BJ (cell line): ENCODE measurements at regions not wholly inside any gene's neighbourhood (a gene's known extent, or its start where the extent isn't known, plus 50 kb on each side); places are given as distances from the start of the nearest gene placed in this dataset.

ENCODE experiments used
- CTCF ChIA-PET: fragments of 350-600 bp; formaldehyde crosslinking; extraction: SDS; loops from one replicate; lab custom pipeline; 2021; ENCODE audit warnings: antibody characterized with exemption, inconsistent platforms; lab: Yijun Ruan, JAX
- POLR2A ChIA-PET: fragments of 300-600 bp; sonication (Branson Sonifier 250); formaldehyde crosslinking; extraction: SDS; loops from one replicate; lab custom pipeline; 2021; ENCODE audit warnings: antibody characterized with exemption; lab: Charles Lee
- DNase-seq: peaks from one replicate; pipeline ENCODE4 v3.0.0-alpha.2; 2011; ENCODE audit warnings: low read depth
- H3K27me3 ChIP-seq: 2 replicates; pipeline ENCODE4 v1.6.0; 2011; ENCODE audit warnings: low read length; ENCODE audit not compliant: control insufficient read depth, insufficient read depth
- H3K36me3 ChIP-seq: 2 replicates; pipeline ENCODE4 v1.5.1; 2011; ENCODE audit warnings: low read length; ENCODE audit not compliant: control insufficient read depth, insufficient read depth
- H3K4me3 ChIP-seq: 2 replicates; pipeline ENCODE4 v1.5.1; 2011; ENCODE audit warnings: low read depth, mild to moderate bottlenecking, control low read depth, low read length
- CTCF ChIP-seq: IDR thresholded peaks from 2 replicates; pipeline ENCODE4 v1.5.1; 2011; ENCODE audit warnings: low read depth, mild to moderate bottlenecking, control low read depth, inconsistent platforms, low read length, moderate library complexity; ENCODE audit not compliant: insufficient read depth

DNA sequence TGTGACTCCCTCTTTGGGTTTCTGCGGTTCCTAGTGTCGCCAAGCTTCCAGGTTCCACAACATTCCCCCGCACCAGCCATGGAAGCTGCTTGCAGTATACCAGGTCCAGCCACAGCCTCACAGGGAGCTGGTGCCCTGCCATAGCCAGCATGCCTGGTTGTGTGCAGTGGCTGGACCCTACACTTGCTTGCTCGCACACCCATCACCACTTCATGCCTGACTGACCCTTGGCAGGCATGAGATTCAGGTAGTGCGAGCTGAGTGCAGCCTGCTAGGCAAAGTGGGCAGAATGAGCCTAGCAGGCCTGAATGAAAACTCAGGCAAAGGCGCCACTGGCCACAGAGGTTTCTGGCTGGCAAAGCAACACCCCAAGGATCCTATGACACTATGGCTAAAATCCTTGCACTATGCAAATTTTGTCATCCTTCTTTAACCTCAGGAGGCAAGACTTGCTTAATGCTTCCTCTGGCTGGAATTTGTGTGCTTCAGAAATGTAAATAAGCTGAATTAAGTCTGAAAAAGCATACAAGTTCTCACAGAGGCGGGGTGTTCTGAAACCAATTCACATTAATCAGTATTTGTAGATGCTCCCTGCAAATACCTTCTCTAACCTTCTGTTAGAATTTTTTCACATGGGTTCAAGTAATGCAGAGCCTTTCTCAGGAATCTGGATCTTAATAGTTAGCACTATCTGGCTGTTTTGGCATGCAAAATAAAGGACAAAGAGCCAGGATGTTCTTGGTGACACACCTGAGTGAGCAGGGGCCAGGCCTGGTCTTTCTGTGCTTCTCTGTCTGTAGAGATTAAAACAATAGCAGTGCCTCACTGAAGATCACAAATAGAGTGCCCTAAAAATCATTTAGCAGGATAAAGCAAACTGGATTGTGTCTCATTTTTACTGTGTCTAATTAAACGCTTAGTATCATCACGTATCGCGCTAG is 256.9 kb downstream of the GPATCH2 start:
- ChIA-PET POLR2A (no interaction called here), CTCF (interaction anchor here (0.7 kb wide), 1 partner anchor 22 kb away, joined by 3 read pairs; no protein-coding TSS in a partner anchor)
- Histone ChIP-seq H3K27me3 (no peaks in the 10 kb centered on the region), H3K36me3 (no peaks in the 10 kb centered on the region), H3K4me3 (no peak overlapping the region)
- no peak for DNase-seq
- no peak for TF ChIP-seq CTCF

DNA sequence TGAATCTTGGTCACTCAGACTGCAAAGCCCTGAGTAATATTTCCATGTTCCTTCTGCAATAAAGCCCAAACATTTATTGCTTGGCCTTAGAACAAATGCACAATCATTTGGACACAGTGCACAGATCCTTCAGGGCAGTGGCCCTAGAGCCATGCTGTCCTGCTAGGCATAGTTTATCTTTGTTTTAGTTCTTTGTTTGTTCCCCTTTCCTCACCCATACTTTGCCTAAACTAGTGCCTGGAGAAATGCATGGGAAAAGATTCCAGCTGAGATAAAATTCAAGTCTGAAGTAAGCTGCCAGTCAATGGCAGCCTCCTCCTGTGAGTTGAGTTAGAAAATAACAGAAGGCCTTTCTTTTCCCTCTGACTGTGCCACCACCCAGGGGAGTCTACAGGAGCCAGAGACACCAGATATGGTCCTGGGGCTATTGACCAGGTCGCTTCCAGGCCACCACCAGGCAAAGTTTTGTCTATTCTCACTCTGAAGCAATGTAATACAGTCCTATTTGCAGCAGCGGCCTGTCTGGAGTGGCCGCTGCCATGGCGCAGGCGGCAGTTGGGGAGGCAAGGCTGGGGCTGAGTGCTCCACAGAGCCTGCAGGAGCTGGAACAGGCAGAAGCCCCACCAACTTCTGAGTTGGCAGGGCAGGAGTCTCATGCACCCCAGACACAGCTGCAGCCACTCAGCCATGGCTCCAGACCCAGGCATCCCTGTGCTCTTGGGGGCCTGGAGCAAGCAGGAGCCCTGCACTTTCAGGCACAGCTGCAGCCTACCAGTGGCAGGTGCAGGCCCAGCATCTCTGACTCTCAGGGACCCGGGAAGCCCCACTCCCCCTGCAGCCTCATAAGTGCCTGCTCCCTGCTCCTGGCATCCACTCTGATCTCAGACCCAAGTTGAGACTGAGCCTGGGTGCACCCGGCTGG is 258.6 kb downstream of the GPATCH2 start:
- Histone ChIP-seq H3K36me3 (no peaks in the 10 kb centered on the region), H3K4me3 (no peak overlapping the region), H3K27me3 (no peaks in the 10 kb centered on the region)
- ChIA-PET CTCF (no interaction called here), POLR2A (no interaction called here)
- no peak for DNase-seq
- no peak for TF ChIP-seq CTCF

GRCh38 chr1:217370757-217371156 is 260.1 kb downstream of the GPATCH2 start:
- Histone ChIP-seq H3K27me3 (no peaks in the 10 kb centered on the region), H3K36me3 (no peaks in the 10 kb centered on the region), H3K4me3 (no peak overlapping the region)
- CTCF ChIA-PET: no interaction called here
- no peak for DNase-seq
- no peak for TF ChIP-seq CTCF
- POLR2A ChIA-PET: no interaction called here

DNA sequence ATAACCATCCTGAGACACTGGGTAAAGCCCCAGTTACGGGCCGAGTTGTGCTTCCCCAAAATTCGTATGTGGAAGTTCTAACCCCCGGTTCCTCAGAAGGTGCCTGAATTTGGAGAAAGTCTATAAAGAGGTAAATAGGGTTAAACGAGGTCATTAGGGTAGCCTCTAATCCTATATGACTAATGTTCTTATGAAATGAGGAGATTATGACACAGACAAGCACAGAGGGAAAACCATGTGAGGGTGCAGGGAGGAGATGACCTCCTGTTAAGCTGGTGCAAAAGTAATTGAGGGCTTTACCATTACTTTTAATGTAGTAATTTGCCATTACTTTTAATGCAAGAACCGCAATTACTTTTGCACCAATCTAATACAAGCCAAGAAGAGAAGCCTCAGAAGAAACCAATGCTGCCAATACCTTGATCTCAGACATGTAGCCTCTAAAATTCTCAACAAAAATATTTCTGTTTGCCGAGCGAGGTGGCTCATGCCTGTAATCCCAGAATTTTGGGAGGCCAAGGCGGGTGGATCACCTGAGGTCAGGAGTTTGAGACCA is 260.8 kb downstream of the GPATCH2 start:
- TF ChIP-seq CTCF: no peak
- ChIA-PET CTCF (no interaction called here), POLR2A (no interaction called here)
- Histone ChIP-seq H3K27me3 (no peaks in the 10 kb centered on the region), H3K36me3 (no peaks in the 10 kb centered on the region), H3K4me3 (no peak overlapping the region)
- no peak for DNase-seq
